NT2/D1 (cell line): ENCODE measurements at regions not wholly inside any gene's neighbourhood (a gene's known extent, or its start where the extent isn't known, plus 50 kb on each side); places are given as distances from the start of the nearest gene placed in this dataset.

Source experiments
- DNase-seq: peaks from one replicate; pipeline ENCODE4 v3.0.0-alpha.2; 2011; ENCODE audit warnings: low read depth, low spot score
- H3K27me3 ChIP-seq: 2 replicates; pipeline ENCODE4 v1.6.0; 2011; ENCODE audit warnings: mild to moderate bottlenecking; ENCODE audit not compliant: insufficient read length, insufficient read depth
- H3K36me3 ChIP-seq: 2 replicates; pipeline ENCODE4 v1.6.1; 2011; ENCODE audit warnings: mild to moderate bottlenecking, low read length, mixed read lengths; ENCODE audit not compliant: insufficient read depth, insufficient read length
- H3K4me1 ChIP-seq: 2 replicates; pipeline ENCODE4 v1.5.1; 2011; ENCODE audit not compliant: insufficient read depth, insufficient read length
- H3K4me3 ChIP-seq: 2 replicates; pipeline ENCODE4 v1.5.1; 2011; ENCODE audit warnings: low read depth; ENCODE audit not compliant: insufficient read length
- H3K9ac ChIP-seq: 2 replicates; pipeline ENCODE4 v1.6.0; 2011; ENCODE audit warnings: low read depth; ENCODE audit not compliant: insufficient read length
- H3K9me3 ChIP-seq: 2 replicates; pipeline ENCODE4 v1.5.1; 2011; ENCODE audit warnings: mild to moderate bottlenecking, low read length; ENCODE audit not compliant: insufficient read depth
- SUZ12 ChIP-seq: IDR thresholded peaks from 2 replicates; pipeline ENCODE4 v1.6.1; 2011; ENCODE audit not compliant: insufficient read length, insufficient read depth; ENCODE audit errors: extremely low read depth
- YY1 ChIP-seq: IDR thresholded peaks from 2 replicates; pipeline ENCODE4 v1.6.1; 2011; ENCODE audit not compliant: insufficient read length, insufficient read depth
- ZNF274 ChIP-seq: IDR thresholded peaks from 2 replicates; pipeline ENCODE4 v1.6.1; 2011; ENCODE audit warnings: mild to moderate bottlenecking, low read depth, low read length

DNA sequence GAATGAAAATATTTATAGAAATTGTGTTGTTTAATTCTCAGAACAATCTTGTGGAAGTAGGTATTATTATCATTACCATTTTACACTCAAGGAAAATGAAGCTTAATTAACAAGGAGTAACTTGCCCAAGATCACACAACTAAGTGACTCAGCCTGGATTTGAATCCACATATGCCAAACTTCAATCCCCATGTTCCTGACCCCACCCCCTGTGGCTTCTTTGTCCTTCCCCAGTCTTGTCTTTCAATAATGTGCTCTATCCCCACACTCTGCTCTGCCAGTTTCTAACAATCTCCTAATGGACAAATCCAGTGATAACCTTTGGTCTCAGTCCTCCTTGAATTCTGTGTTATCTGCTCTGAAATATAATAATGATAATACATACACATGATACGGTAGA, 355.2 kb downstream of the BMP4 start:
- no peak for DNase-seq
- Histone ChIP-seq H3K27me3 (no peaks in the 10 kb centered on the region), H3K9me3 (no peaks in the 10 kb centered on the region), H3K36me3 (no peaks in the 10 kb centered on the region), H3K4me3 (no peak overlapping the region), H3K9ac (no peak overlapping the region), H3K4me1 (no peaks in the 10 kb centered on the region)
- TF ChIP-seq YY1 = no peak
- TF ChIP-seq ZNF274 = no peak
- TF ChIP-seq SUZ12 = no peak

DNA sequence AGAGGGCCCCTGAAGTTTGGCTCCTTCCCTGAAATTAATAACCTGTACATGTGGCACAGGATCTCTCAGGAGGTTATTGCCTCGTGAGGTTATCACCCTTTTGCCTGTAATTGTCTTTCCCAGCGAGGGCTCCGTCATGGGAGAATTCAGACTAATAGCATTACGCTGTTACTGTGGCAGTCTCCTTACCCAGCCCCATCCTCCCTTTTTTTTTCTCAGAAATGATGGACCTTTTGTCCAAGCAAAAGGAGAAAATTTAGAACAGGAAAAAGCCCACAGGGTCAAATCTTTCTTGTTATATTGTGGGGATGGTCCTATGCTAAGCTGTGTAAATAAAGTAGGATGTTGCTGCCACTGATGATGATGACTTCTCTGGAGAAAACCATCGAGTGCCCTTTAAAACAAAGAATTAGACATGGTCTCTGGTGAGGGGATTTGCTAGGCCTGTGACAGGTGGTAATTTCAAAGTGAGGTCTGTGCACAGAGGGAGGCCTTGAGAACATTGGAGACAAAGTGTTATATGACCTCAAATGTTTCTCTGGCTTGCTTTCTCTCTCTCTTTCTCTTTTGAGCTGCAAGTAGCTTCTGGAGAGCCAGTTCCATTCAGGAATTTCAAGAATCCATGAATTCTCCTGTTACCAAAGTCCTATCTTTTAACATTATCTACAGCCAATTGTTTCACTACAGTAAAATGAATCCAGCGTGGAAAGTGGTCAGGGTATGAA, 357.2 kb downstream of the BMP4 start:
- no peak for TF ChIP-seq ZNF274
- TF ChIP-seq SUZ12 = no peak
- no peak for TF ChIP-seq YY1
- H3K9ac ChIP-seq = no peak overlapping the region

DNA sequence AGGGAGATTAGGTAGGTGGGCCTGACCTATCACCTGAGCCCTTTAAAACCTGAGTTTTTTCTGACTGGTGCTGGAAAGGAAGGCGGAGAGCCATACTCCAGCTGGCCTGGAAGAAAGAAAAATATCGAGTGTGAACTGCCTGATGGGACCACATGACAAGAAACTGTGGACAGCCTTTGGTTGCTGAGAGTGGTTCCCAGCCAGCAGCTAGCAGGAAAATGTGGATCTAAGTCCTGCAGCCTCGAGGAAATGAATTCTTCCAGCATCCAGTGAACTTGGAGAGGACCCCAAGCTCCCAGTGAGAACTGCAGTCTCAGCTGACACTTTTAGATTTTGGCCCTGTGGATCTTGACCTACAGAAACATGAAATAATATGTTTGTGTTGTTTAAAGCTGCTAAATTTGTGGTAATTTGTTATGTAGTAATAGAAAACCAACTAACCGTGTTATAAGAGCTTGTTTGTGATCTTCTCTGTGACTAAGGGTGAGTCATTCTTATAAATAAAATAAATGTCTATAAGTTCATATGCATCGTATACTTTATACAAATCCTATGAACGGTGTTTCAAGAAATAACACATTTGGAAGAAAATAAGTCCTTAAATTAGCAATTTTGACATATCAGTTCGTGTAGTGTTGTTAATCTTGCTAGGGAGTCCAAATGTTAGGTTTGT, 359.6 kb downstream of the BMP4 start:
- H3K4me3 ChIP-seq = no peak overlapping the region
- no peaks in the 10 kb centered on the region for H3K4me1 ChIP-seq
- H3K9me3 ChIP-seq = no peaks in the 10 kb centered on the region; the same call in 1 of the 2 replicates
- TF ChIP-seq YY1 (no peak), SUZ12 (no peak), ZNF274 (no peak)
- no peaks in the 10 kb centered on the region for H3K27me3 ChIP-seq
- DNase-seq = no peak
- no peaks in the 10 kb centered on the region for H3K36me3 ChIP-seq
- H3K9ac ChIP-seq = no peak overlapping the region

More for the DNA sequence above, 357.2 kb downstream of the BMP4 start:
- Histone ChIP-seq H3K36me3 (no peaks in the 10 kb centered on the region), H3K9me3 (no peaks in the 10 kb centered on the region; the same call in 1 of the 2 replicates), H3K27me3 (no peaks in the 10 kb centered on the region), H3K4me3 (no peak overlapping the region), H3K4me1 (no peaks in the 10 kb centered on the region)
- DNase-seq = no peak

DNA sequence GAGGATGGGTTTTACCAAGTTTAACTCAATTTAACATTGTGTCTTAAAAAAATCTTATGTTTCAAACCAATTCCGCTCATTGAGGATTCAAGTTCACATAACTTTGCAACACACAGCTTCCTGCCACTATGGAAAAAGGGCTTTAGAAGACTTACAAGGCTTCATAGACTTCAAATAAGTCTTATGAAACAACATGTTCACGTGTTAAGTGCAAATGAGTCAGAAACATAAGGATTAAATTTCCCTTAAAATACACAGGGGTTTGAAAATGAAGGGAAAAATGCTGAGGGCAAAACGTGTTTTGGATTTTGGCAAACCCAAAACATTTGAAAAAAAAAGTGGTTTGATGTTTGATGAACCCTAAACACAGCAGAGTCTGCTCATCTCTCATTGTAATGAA, 364.8 kb downstream of the BMP4 start:
- Histone ChIP-seq H3K9me3 (no peaks in the 10 kb centered on the region; the same call in none of the 2 replicates), H3K27me3 (no peaks in the 10 kb centered on the region)

DNA sequence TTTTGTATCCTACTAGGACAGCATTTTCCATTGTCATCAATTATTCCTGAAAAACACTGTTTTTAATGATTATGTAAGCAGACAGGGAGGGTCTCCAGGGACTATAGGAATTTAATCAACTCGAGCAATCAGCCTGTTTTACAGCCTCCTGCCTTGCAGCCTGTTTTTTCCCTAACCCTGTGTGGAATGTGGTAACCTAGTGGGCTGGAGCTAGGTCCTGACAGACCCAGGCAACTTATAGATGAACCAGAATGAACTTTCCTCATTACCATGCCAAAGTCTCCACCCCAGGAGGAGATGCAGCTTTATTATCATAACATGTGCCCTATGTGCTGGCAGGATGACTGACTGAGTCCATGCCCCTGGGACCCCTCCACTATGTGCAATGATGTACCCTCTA, 375.1 kb downstream of the BMP4 start:
- Histone ChIP-seq H3K36me3 (no peaks in the 10 kb centered on the region), H3K9ac (no peak overlapping the region), H3K9me3 (peaks cover 11% of the 10 kb centered on the region), H3K4me3 (no peak overlapping the region), H3K4me1 (peaks cover 2% of the 10 kb centered on the region), H3K27me3 (no peaks in the 10 kb centered on the region)
- DNase-seq = no peak
- TF ChIP-seq ZNF274 (no peak), SUZ12 (no peak), YY1 (no peak)

More for the DNA sequence above, 364.8 kb downstream of the BMP4 start:
- Histone ChIP-seq H3K9ac (no peak overlapping the region), H3K4me3 (no peak overlapping the region), H3K4me1 (no peaks in the 10 kb centered on the region), H3K36me3 (no peaks in the 10 kb centered on the region)
- TF ChIP-seq ZNF274 = no peak
- no peak for TF ChIP-seq YY1
- TF ChIP-seq SUZ12 = no peak
- DNase-seq = no peak

DNA sequence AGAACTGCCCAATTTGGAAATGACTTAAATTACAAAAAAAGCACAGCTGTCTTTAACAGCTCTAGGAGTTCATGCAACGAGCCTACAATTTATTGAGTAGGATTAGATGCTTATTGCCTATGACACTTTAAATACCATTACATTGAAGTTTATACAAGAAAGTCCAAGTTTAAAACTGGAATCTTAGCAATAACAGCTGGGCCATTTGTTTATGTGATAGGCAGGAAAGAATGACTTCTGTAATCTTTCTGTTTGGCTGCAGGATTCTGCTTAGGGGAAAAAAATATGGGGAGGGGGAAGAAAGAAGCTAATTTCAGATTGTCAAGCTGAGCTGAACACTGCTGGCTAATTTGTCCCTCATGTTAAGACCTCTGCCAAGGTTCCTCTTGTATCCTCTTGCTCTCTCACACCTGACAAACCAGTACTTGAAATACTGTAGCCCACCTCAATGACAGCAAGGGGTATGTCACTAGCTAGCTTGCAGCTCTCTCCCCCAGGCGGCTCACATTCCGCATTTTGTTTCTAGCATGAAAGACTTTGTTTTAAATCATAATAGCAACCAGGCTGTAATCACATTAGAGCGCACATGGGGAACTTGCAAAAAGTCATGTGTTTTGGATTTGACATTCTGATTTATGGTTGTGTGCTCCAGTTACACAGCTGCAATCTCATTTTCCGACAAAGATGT, 384.8 kb downstream of the BMP4 start:
- H3K36me3 ChIP-seq = no peaks in the 10 kb centered on the region
- H3K4me3 ChIP-seq = no peak overlapping the region
- H3K27me3 ChIP-seq = no peaks in the 10 kb centered on the region
- TF ChIP-seq ZNF274 (no peak), YY1 (no peak), SUZ12 (no peak)
- DNase-seq = no peak
- peaks cover 45% of the 10 kb centered on the region for H3K9me3 ChIP-seq
- no peak overlapping the region for H3K9ac ChIP-seq
- no peaks in the 10 kb centered on the region for H3K4me1 ChIP-seq
